PC-3 (cell line): ENCODE measurements at regions not wholly inside any gene's neighbourhood (a gene's known extent, or its start where the extent isn't known, plus 50 kb on each side); places are given as distances from the start of the nearest gene placed in this dataset.

Experiments
- ATAC-seq: fragments of 200-7000 bp; cut with Tn5 transposase; 2 replicates; pipeline ENCODE4 v1.9.1; 2020; ENCODE audit warnings: mild to moderate bottlenecking, moderate library complexity
- BruUV-seq: library from RNA; stranded (reverse); fragments of 400-500 nt; replicated peaks from 2 replicates; lab custom pipeline; 2021; lab: Mats Ljungman, UMichigan
- CTCF ChIA-PET: fragments of 300-600 bp; sonication (Branson Sonifier 250); formaldehyde crosslinking; loops from one replicate; lab custom pipeline; 2022; ENCODE audit warnings: antibody characterized with exemption; lab: Charles Lee
- POLR2A ChIA-PET: fragments of 300-600 bp; sonication (Branson Sonifier 250); formaldehyde crosslinking; loops from one replicate; lab custom pipeline; 2022; ENCODE audit warnings: antibody characterized with exemption; ENCODE audit not compliant: unreplicated experiment; lab: Charles Lee
- DNase-seq: peaks from one replicate; pipeline ENCODE4 v3.0.0-alpha.2; 2015
- H2AFZ ChIP-seq: fragments of 300-600 bp; sonication (generic); 2 replicates; pipeline ENCODE4 v1.6.0; 2016; ENCODE audit warnings: antibody characterized with exemption, low read length
- H3F3A ChIP-seq: fragments of 300-600 bp; sonication (generic); one replicate; pipeline ENCODE4 v1.6.0; 2017; ENCODE audit warnings: antibody characterized with exemption, low read length, control low read depth, mild to moderate bottlenecking; ENCODE audit not compliant: unreplicated experiment
- H3K27ac ChIP-seq: fragments of 300-600 bp; sonication (generic); 2 replicates; pipeline ENCODE4 v1.5.1; 2016; ENCODE audit warnings: mild to moderate bottlenecking, low read length
- H3K27me3 ChIP-seq: fragments of 300-600 bp; sonication (generic); 2 replicates; pipeline ENCODE4 v1.6.1; 2016; ENCODE audit warnings: low read length, mixed read lengths
- H3K36me3 ChIP-seq: fragments of 300-600 bp; sonication (generic); 2 replicates; pipeline ENCODE4 v1.6.1; 2016; ENCODE audit warnings: low read depth, mixed run types, low read length, mixed read lengths
- H3K4me1 ChIP-seq: fragments of 300-600 bp; sonication (generic); 2 replicates; pipeline ENCODE4 v1.5.1; 2016; ENCODE audit warnings: low read length; ENCODE audit not compliant: insufficient read depth
- H3K4me2 ChIP-seq: fragments of 300-600 bp; sonication (generic); 2 replicates; pipeline ENCODE4 v1.6.0; 2016; ENCODE audit warnings: low read length
- H3K4me3 ChIP-seq: fragments of 300-600 bp; sonication (generic); 2 replicates; pipeline ENCODE4 v1.5.1; 2016; ENCODE audit warnings: mild to moderate bottlenecking, low read length, mixed read lengths
- H3K79me2 ChIP-seq: fragments of 300-600 bp; sonication (generic); 2 replicates; pipeline ENCODE4 v1.6.1; 2017; ENCODE audit warnings: low read length, mixed read lengths
- H3K9ac ChIP-seq: fragments of 300-600 bp; sonication (generic); 2 replicates; pipeline ENCODE4 v1.6.0; 2016; ENCODE audit warnings: mild to moderate bottlenecking, low read length
- H3K9me2 ChIP-seq: fragments of 300-600 bp; sonication (generic); replicated peaks from 2 replicates; pipeline ENCODE4 v1.6.1; 2016; ENCODE audit warnings: mixed run types, low read length, mixed read lengths
- H3K9me3 ChIP-seq: fragments of 300-600 bp; sonication (generic); 2 replicates; pipeline ENCODE4 v1.6.1; 2016; ENCODE audit warnings: low read length, mixed read lengths
- H4K20me1 ChIP-seq: fragments of 300-600 bp; sonication (generic); 2 replicates; pipeline ENCODE4 v1.6.1; 2016; ENCODE audit warnings: low read length, mixed read lengths
- EZH2 ChIP-seq: fragments of 300-600 bp; sonication (generic); IDR thresholded peaks from one replicate; pipeline ENCODE4 v1.6.1; 2017; ENCODE audit warnings: antibody characterized with exemption, mild to moderate bottlenecking, low read length; ENCODE audit not compliant: unreplicated experiment
- EZH2phosphoT487 ChIP-seq: fragments of 300-600 bp; sonication (generic); IDR thresholded peaks from 2 replicates; pipeline ENCODE4 v1.6.1; 2018; ENCODE audit warnings: mild to moderate bottlenecking, antibody characterized with exemption, low read length, borderline replicate concordance
- intact Hi-C: fragments of 100-400 bp; cut with micrococcal nuclease; formaldehyde crosslinking; loops from 2 replicates; pipeline ENCODE4 v1.9.0; 2023
- TF ChIP-seq, protein P1 (sequence below): fragments of 300-600 bp; sonication (generic); conservative IDR thresholded peaks from 2 replicates; pipeline ENCODE4 v1.5.1; 2017; ENCODE audit warnings: antibody characterized with exemption, low read depth, mild to moderate bottlenecking, low read length

DNA sequence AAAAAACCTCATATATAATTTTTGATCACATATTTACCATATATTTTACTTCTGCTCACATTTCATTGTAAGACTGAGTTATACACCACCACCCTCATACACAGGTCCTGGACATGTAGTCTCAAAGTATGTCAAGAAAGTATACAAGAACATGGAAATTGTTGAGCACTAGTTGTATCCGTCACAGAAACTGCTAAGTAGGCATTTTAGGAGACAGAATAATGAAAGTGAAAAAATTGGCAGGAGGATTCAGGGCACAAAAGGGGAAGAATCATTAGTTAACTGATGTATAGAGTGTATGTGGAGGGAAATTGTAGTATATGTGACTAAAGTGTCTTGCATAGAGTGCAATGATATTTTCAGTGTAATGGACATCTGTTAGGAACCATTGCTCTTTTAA lies 458.8 kb downstream of the TFAP2B start:
- H4K20me1 ChIP-seq, result no peaks in the 10 kb centered on the region
- H3K9me3 ChIP-seq, result no peaks in the 10 kb centered on the region
- TF ChIP-seq, protein P1, sequence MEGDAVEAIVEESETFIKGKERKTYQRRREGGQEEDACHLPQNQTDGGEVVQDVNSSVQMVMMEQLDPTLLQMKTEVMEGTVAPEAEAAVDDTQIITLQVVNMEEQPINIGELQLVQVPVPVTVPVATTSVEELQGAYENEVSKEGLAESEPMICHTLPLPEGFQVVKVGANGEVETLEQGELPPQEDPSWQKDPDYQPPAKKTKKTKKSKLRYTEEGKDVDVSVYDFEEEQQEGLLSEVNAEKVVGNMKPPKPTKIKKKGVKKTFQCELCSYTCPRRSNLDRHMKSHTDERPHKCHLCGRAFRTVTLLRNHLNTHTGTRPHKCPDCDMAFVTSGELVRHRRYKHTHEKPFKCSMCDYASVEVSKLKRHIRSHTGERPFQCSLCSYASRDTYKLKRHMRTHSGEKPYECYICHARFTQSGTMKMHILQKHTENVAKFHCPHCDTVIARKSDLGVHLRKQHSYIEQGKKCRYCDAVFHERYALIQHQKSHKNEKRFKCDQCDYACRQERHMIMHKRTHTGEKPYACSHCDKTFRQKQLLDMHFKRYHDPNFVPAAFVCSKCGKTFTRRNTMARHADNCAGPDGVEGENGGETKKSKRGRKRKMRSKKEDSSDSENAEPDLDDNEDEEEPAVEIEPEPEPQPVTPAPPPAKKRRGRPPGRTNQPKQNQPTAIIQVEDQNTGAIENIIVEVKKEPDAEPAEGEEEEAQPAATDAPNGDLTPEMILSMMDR, result no peak
- TF ChIP-seq EZH2, result no peak
- no peaks in the 10 kb centered on the region for H3K36me3 ChIP-seq
- ChIA-PET CTCF (no interaction called here), POLR2A (no interaction called here)
- no peaks in the 10 kb centered on the region for H3K27me3 ChIP-seq
- H3K9me2 ChIP-seq, result no peaks in the 10 kb centered on the region
- H3K9ac ChIP-seq, result no peak overlapping the region
- ATAC-seq (no peak), DNase-seq (no peak)
- BruUV-seq, result no TSS peak
- no peak overlapping the region for H3K4me3 ChIP-seq
- no peaks in the 10 kb centered on the region for H3K79me2 ChIP-seq
- intact Hi-C loops, result no loop called here
- no peak overlapping the region for H2AFZ ChIP-seq
- no peak overlapping the region for H3K4me2 ChIP-seq
- no peaks in the 10 kb centered on the region for H3K4me1 ChIP-seq
- no peak overlapping the region for H3K27ac ChIP-seq
- H3F3A ChIP-seq, result no peaks in the 10 kb centered on the region

DNA sequence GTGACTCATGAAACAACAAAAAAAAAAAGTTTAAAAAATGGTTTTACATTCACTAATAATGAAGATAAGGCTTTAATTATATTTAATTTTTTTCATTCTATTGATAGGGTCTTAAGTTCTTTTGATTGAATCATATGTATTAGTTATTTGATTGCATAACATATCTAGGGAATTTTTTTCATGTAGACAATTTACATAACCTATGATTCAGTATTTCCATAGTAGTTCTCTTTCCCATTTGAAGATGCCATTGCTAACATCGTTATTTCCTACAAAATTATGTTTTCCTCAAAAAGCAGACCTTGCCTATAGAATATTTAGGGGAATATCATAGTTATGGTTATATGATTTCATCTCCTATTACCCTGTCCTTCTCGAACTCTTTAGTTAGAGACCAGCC lies 463.4 kb downstream of the TFAP2B start:
- no TSS peak for BruUV-seq
- POLR2A ChIA-PET, result no interaction called here

DNA sequence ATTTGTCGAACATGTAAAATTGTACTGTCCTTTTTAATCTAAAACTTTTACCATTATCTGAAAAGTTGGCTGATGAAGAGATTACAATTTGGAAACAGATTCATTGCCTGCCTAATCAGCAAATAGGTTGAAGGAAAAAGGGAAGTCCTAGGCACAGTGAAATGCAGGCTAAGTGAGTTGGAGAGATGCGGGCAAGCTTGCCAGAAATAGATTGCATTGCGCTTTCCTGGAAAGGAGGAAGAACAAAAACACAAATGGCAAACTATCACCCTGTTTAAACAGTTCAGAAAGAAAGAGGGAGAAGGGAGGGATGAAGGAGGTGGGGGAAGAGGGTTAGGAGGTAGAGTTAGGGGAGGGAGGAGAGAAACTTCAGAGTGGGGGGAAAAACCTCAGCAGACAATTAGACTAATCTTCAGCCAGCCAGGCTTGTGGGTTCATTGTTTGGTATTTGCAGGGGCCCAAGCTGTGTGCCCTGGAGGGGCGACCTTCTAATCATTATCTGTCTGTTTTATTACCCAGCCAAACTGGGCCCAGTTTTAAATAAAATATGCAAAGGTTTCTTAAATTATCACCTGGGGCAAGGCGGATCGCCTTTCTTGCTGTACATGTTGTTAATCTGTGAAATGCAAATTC lies 465.2 kb downstream of the TFAP2B start:
- ChIA-PET POLR2A (no interaction called here), CTCF (no interaction called here)
- H3K79me2 ChIP-seq, result no peaks in the 10 kb centered on the region
- DNase-seq, result no peak
- H3K9ac ChIP-seq, result no peak overlapping the region
- TF ChIP-seq EZH2 (no peak), EZH2phosphoT487 (no peak)
- H3K4me1 ChIP-seq, result no peaks in the 10 kb centered on the region
- H3K9me2 ChIP-seq, result no peaks in the 10 kb centered on the region
- H3K36me3 ChIP-seq, result no peaks in the 10 kb centered on the region
- H3K4me3 ChIP-seq, result no peak overlapping the region
- H4K20me1 ChIP-seq, result no peaks in the 10 kb centered on the region
- intact Hi-C loops, result no loop called here
- BruUV-seq, result no TSS peak
- H2AFZ ChIP-seq, result no peak overlapping the region
- H3K9me3 ChIP-seq, result no peaks in the 10 kb centered on the region
- no peak overlapping the region for H3K27ac ChIP-seq
- H3K27me3 ChIP-seq, result no peaks in the 10 kb centered on the region
- H3F3A ChIP-seq, result no peaks in the 10 kb centered on the region
- H3K4me2 ChIP-seq, result no peak overlapping the region
- no peak for ATAC-seq

More for the DNA sequence above, 463.4 kb downstream of the TFAP2B start:
- Histone ChIP-seq H3K9me2 (no peaks in the 10 kb centered on the region), H3K9ac (no peak overlapping the region), H3K4me3 (no peak overlapping the region), H4K20me1 (no peaks in the 10 kb centered on the region), H3K4me2 (no peak overlapping the region), H2AFZ (no peak overlapping the region), H3K79me2 (no peaks in the 10 kb centered on the region), H3K4me1 (no peaks in the 10 kb centered on the region), H3K36me3 (no peaks in the 10 kb centered on the region), H3K9me3 (no peaks in the 10 kb centered on the region), H3F3A (no peaks in the 10 kb centered on the region), H3K27me3 (no peaks in the 10 kb centered on the region), H3K27ac (no peak overlapping the region)
- TF ChIP-seq, protein P1, result no peak
- TF ChIP-seq EZH2phosphoT487 (no peak), EZH2 (no peak)
- CTCF ChIA-PET, result no interaction called here
- no peak for DNase-seq
- ATAC-seq, result no peak
- intact Hi-C loops, result no loop called here
